ENCODE measurements at regions not wholly inside any gene's neighbourhood (a gene's known extent, or its start where the extent isn't known, plus 50 kb on each side); places are given as distances from the start of the nearest gene placed in this dataset.

DNA sequence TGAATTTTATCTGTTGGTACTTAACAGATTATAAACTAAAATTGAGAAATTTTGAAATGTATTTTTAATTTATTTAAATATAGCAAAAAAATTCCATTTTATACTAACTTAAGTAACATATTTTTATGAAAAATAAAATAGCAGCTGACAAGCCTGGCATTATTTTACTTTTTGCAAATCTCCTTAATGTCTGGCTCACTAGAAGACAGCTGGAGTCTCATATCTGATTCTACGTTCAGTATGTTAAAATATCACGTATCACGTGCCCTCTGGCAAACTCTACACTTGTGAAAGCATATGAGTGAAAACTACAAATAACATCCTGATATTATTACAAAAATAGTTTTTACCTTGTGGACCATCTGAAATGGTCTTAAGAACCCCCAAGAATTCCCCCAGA, 513.2 kb upstream of the NBEA start:
- POLR2A ChIA-PET = no interaction called here
- no peak for DNase-seq (ENCODE audit: extremely low spot score)

DNA sequence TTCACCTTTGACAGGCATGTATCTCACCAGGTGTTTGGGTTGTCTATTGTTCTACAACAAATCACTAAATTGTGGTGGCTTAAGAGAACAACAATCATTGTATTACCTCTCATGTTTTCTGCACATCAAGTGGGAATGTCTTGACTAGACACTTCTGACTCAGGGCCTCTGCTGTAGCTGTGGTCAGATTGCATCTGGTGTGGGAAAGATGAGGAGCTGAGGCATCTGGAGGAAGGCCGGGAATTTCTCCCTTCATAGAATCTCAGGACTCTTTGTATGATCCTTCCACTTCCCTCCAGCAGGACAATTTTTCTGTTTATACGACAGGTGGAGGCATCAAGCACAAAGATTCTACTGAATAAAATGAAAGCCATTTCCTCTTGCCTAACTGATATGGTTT, 511.8 kb upstream of the NBEA start:
- ChIA-PET CTCF (no interaction called here), POLR2A (no interaction called here)
- TF ChIP-seq, protein P1, sequence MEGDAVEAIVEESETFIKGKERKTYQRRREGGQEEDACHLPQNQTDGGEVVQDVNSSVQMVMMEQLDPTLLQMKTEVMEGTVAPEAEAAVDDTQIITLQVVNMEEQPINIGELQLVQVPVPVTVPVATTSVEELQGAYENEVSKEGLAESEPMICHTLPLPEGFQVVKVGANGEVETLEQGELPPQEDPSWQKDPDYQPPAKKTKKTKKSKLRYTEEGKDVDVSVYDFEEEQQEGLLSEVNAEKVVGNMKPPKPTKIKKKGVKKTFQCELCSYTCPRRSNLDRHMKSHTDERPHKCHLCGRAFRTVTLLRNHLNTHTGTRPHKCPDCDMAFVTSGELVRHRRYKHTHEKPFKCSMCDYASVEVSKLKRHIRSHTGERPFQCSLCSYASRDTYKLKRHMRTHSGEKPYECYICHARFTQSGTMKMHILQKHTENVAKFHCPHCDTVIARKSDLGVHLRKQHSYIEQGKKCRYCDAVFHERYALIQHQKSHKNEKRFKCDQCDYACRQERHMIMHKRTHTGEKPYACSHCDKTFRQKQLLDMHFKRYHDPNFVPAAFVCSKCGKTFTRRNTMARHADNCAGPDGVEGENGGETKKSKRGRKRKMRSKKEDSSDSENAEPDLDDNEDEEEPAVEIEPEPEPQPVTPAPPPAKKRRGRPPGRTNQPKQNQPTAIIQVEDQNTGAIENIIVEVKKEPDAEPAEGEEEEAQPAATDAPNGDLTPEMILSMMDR (IDR thresholded peaks at IDR 0.05; ENCODE audit: control extremely low read depth, extremely low read depth, low read depth, missing control alignments) = no peak
- DNase-seq (ENCODE audit: extremely low spot score) = no peak

More for the DNA sequence above, 513.2 kb upstream of the NBEA start:
- TF ChIP-seq, protein P1 (IDR thresholded peaks at IDR 0.05; ENCODE audit: control extremely low read depth, extremely low read depth, low read depth, missing control alignments) = no peak
- CTCF ChIA-PET = no interaction called here

DNA sequence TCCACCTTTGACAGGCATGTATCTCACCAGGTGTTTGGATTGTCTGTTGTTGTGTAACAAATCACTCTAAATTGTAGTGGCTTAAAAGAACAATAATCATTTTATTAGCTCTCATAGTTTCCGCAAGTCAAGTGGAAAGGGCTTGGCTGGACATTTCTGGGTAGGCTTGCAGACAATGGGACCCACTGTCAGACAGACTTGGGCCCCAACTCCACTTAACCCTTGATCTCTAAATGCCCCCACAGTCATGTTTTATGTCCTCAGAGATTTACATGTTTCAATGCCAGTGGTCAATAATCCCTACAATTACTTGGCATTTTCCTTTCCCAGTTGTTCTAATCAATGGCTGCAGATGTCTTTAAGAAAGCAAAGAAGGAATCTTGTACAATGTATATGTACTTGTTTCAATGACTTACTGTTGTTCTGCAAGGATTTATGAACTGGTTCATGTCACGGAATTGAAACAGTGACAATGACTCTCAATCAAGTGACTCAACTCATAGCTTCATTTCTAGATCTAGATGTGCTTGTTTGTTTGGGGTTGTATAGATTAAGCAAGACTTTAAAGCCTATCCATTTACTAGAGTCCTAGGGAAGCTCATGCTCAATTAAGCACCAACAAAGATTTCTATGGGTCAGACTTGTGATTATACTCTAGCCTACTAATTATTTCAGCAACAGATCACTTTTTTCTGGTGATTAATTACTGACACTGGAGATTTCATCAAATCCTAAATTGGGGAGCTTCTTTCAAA, 510.1 kb upstream of the NBEA start:
- no peak for DNase-seq (ENCODE audit: extremely low spot score)
- ChIA-PET CTCF (interaction anchor here (2.1 kb wide), 1 partner anchor 11 kb away, joined by 6 read pairs; no protein-coding TSS in a partner anchor), POLR2A (no interaction called here)
- TF ChIP-seq, protein P1 (IDR thresholded peaks at IDR 0.05; ENCODE audit: control extremely low read depth, extremely low read depth, low read depth, missing control alignments) = no peak

DNA sequence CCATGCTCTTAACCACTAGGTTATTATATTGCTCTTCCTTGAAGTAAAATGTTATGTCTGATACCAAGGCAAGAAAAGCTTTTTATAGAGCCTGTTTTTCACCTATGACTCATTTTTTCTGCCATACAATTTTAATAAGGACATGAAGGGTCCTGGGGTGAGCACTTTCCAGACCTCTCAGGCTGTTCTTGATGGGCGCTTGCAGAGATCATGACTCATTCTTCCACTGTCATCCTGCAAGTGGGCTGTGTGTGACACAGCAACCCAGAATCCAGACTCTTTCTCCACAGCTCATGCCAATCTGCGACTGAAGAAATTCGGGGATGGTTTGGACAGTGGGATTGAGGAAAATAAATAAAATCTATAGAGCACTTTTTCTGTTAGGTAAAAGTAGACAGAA, 506.7 kb upstream of the NBEA start:
- DNase-seq (ENCODE audit: extremely low spot score) = no peak
- CTCF ChIA-PET = no interaction called here
- POLR2A ChIA-PET = no interaction called here
- TF ChIP-seq, protein P1 (IDR thresholded peaks at IDR 0.05; ENCODE audit: control extremely low read depth, extremely low read depth, low read depth, missing control alignments) = no peak

DNA sequence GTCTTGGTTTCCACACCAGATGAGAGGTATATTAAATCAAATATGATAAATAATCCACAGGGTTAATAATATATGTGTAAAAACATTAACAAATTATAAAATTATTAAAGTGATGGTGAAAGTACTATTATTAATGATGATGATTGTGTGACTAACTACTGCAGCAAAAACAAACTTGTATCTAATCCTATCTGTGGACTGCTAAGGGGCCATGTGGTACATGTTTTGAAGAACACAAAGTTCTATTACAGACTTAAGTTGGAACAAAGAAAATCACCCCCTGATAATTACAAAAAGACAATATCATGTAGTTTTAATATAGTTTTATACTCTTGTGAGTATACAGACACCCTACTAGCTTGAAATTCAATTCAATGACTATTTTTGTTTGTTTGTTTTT, 504.2 kb upstream of the NBEA start:
- no peak for DNase-seq (ENCODE audit: extremely low spot score)
- ChIA-PET POLR2A (no interaction called here), CTCF (no interaction called here)
- TF ChIP-seq, protein P1 (IDR thresholded peaks at IDR 0.05; ENCODE audit: control extremely low read depth, extremely low read depth, low read depth, missing control alignments) = no peak

DNA sequence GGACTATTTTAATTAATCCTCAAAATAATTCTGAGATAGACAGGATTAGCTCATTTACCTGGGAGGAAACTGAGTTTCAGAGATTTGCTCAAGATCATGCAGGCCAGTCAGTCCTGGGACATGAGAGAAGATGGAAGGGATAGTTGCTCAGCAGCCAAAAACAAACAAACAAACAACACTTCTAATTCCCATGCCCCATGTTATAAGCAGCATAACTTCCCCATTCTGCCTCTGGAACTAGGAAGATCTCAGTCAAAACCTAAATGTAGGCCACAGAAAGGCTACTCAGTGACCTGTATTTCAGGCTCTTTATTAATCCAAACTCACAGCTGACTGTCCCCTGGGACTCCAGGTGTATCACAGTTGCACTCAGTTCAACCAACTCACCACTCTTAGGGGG, 489.2 kb upstream of the NBEA start:
- ChIA-PET CTCF (interaction anchor here (2.8 kb wide), 1 partner anchor 10 kb away, joined by 13 read pairs; no protein-coding TSS in a partner anchor), POLR2A (no interaction called here)
- TF ChIP-seq, protein P1 (IDR thresholded peaks at IDR 0.05; ENCODE audit: control extremely low read depth, extremely low read depth, low read depth, missing control alignments) = no peak
- no peak for DNase-seq (ENCODE audit: extremely low spot score)

All from GM10248 (cell line).